Stimulated activated naive CD4-positive, alpha-beta T cell treated with Interleukin-2 at 50 U/mL for 16 hours (primary cell): ENCODE measurements at regions not wholly inside any gene's neighbourhood (a gene's known extent, or its start where the extent isn't known, plus 50 kb on each side); places are given as distances from the start of the nearest gene placed in this dataset.

Experiments
- DNase-seq: peaks from one replicate; lab custom pipeline; 2025; lab: John Stamatoyannopoulos, UW

GRCh38 chr14:38116895-38117294 is 90.8 kb upstream of the SSTR1 start:
- no peak for DNase-seq

GRCh38 chr14:38120109-38120508 is 87.6 kb upstream of the SSTR1 start:
- DNase-seq, result no peak

- no peak for DNase-seq
Observed at GRCh38 chr14:38121320-38122020, 86.2 kb upstream of the SSTR1 start.

GRCh38 chr14:38122241-38122640 is 85.5 kb upstream of the SSTR1 start:
- no peak for DNase-seq

GRCh38 chr14:38124506-38124905 is 83.2 kb upstream of the SSTR1 start:
- DNase-seq, result no peak

- DNase-seq, result no peak
Observed at GRCh38 chr14:38125481-38126037, 82.1 kb upstream of the SSTR1 start.

GRCh38 chr14:38127356-38127755 is 80.3 kb upstream of the SSTR1 start:
- no peak for DNase-seq

- DNase-seq, result no peak
Observed at GRCh38 chr14:38127784-38128183, 79.9 kb upstream of the SSTR1 start.

- DNase-seq, result no peak
Observed at GRCh38 chr14:38128640-38129039, 79.1 kb upstream of the SSTR1 start.

GRCh38 chr14:38129192-38129591 is 78.5 kb upstream of the SSTR1 start:
- DNase-seq, result no peak

- DNase-seq, result peak; percentile 10
Observed at GRCh38 chr14:38129705-38130104, 78.0 kb upstream of the SSTR1 start.

GRCh38 chr14:38134416-38135030 is 73.2 kb upstream of the SSTR1 start:
- DNase-seq, result no peak

GRCh38 chr14:38135106-38135867 is 72.4 kb upstream of the SSTR1 start:
- DNase-seq, result no peak

- DNase-seq, result no peak
Observed at GRCh38 chr14:38137005-38137404, 70.7 kb upstream of the SSTR1 start.

GRCh38 chr14:38138473-38139138 is 69.1 kb upstream of the SSTR1 start:
- no peak for DNase-seq

- DNase-seq, result no peak
Observed at GRCh38 chr14:38139926-38140325, 67.8 kb upstream of the SSTR1 start.

- no peak for DNase-seq
Observed at GRCh38 chr14:38143170-38143569, 64.5 kb upstream of the SSTR1 start.

GRCh38 chr14:38143659-38144505 is 63.8 kb upstream of the SSTR1 start:
- DNase-seq, result no peak

- no peak for DNase-seq
Observed at GRCh38 chr14:38145142-38145541, 62.6 kb upstream of the SSTR1 start.

- DNase-seq, result no peak
Observed at GRCh38 chr14:38150075-38150474, 57.6 kb upstream of the SSTR1 start.
